SKM-1 treated with dmso at 0.1 percent for 144 hours (cell line): ENCODE measurements at regions not wholly inside any gene's neighbourhood (a gene's known extent, or its start where the extent isn't known, plus 50 kb on each side); places are given as distances from the start of the nearest gene placed in this dataset.

Experiments
- DNase-seq: peaks from one replicate; lab custom pipeline; 2025; ENCODE audit not compliant: unreplicated experiment; lab: John Stamatoyannopoulos, UW

GRCh38 chr2:196248467-196249094 is 77.2 kb upstream of the STK17B start:
- peak; percentile 47 for DNase-seq

GRCh38 chr2:196249171-196249570 is 77.8 kb upstream of the STK17B start:
- DNase-seq = no peak

- peak; percentile 42 for DNase-seq
These were observed 78.5 kb upstream of the STK17B start for GRCh38 chr2:196249860-196250259.

- no peak for DNase-seq
These were observed 79.8 kb upstream of the STK17B start for GRCh38 chr2:196251132-196251531.

GRCh38 chr2:196252408-196253115 is 81.2 kb upstream of the STK17B start:
- no peak for DNase-seq

- no peak for DNase-seq
These were observed 81.7 kb upstream of the STK17B start for GRCh38 chr2:196253116-196253480.

- DNase-seq = no peak
These were observed 85.2 kb upstream of the STK17B start for GRCh38 chr2:196256585-196256984.

- DNase-seq = no peak
These were observed 85.7 kb upstream of the STK17B start for GRCh38 chr2:196257086-196257485.

- no peak for DNase-seq
These were observed 87.0 kb upstream of the STK17B start for GRCh38 chr2:196258407-196258806.

- no peak for DNase-seq
These were observed 88.4 kb upstream of the STK17B start for GRCh38 chr2:196259507-196260481.

GRCh38 chr2:196260546-196260945 is 89.2 kb upstream of the STK17B start:
- DNase-seq = no peak

GRCh38 chr2:196262606-196263005 is 91.2 kb upstream of the STK17B start:
- DNase-seq = no peak

GRCh38 chr2:196263181-196263747 is 91.9 kb upstream of the STK17B start:
- DNase-seq = peak; percentile 85

GRCh38 chr2:196266351-196266750 is 95.0 kb upstream of the STK17B start:
- no peak for DNase-seq

- no peak for DNase-seq
These were observed 95.5 kb upstream of the STK17B start for GRCh38 chr2:196266855-196267254.

- DNase-seq = no peak
These were observed 96.6 kb upstream of the STK17B start for GRCh38 chr2:196268025-196268424.

GRCh38 chr2:196268538-196269338 is 97.4 kb upstream of the STK17B start:
- peak; percentile 91 for DNase-seq

- no peak for DNase-seq
These were observed 100.4 kb upstream of the STK17B start for GRCh38 chr2:196271795-196272194.

- DNase-seq = no peak
These were observed 103.0 kb upstream of the STK17B start for GRCh38 chr2:196274387-196274809.

- no peak for DNase-seq
These were observed 104.4 kb upstream of the STK17B start for GRCh38 chr2:196275646-196276352.
